Left colon (tissue), 2 donors: ENCODE measurements at regions not wholly inside any gene's neighbourhood (a gene's known extent, or its start where the extent isn't known, plus 50 kb on each side); places are given as distances from the start of the nearest gene placed in this dataset.
"Not testable (repeated sequence)": the region's sequence is repeated elsewhere in the genome, so short reads cannot be mapped to it uniquely, and the experiment has no call there.

Source experiments
- ATAC-seq: fragments of 200-7000 bp; cut with Tn5 transposase; one replicate; pipeline ENCODE4 v1.9.1; 2020; ENCODE audit warnings: mild to moderate bottlenecking, moderate library complexity
- DNase-seq, 2 donors: peaks; one replicate each; pipeline ENCODE4 v3.0.0-alpha.2; 2020
- intact Hi-C, 2 donors: fragments of 100-400 bp; cut with DNase I in 1 of 2; cut with micrococcal nuclease in 1 of 2; formaldehyde crosslinking; loops; one replicate each; pipeline versions ENCODE4 v1.11.2 to v1.14.0; 2022; cut with DNase I, micrococcal nuclease
- donor health status: DM: no; HTN: no; CAD: no.
- donor health status: DM: yes; HTN: yes; CAD: no.

GRCh38 chr7:15073301-15073700 lies 170.8 kb upstream of the DGKB start:
- no peak for DNase-seq
- intact Hi-C loops, result no loop called here
- no peak for ATAC-seq

GRCh38 chr7:15068324-15068723 lies 165.8 kb upstream of the DGKB start:
- no peak for ATAC-seq
- DNase-seq, result no peak
- intact Hi-C loops, result no loop called here

GRCh38 chr7:15057272-15057671 lies 154.7 kb upstream of the DGKB start:
- no peak for DNase-seq
- intact Hi-C loops, result no loop called here
- ATAC-seq, result no peak

GRCh38 chr7:15054304-15054703 lies 151.8 kb upstream of the DGKB start:
- intact Hi-C loops, ATAC-seq, DNase-seq: not testable (repeated sequence)

GRCh38 chr7:15049157-15049556 lies 146.6 kb upstream of the DGKB start:
- ATAC-seq, result no peak
- no peak for DNase-seq
- intact Hi-C loops, result no loop called here

GRCh38 chr7:15046861-15047260 lies 144.3 kb upstream of the DGKB start:
- intact Hi-C loops, result no loop called here
- ATAC-seq (no peak), DNase-seq (no peak)

- intact Hi-C loops, result no loop called here
These were observed 141.4 kb upstream of the DGKB start for GRCh38 chr7:15043931-15044330.

GRCh38 chr7:15042285-15043065 lies 139.9 kb upstream of the DGKB start:
- DNase-seq (no peak), ATAC-seq (no peak)
- intact Hi-C loops, result no loop called here

More at GRCh38 chr7:15043931-15044330, 141.4 kb upstream of the DGKB start:
- ATAC-seq (no peak), DNase-seq (no peak)

- no peak for ATAC-seq
- no peak for DNase-seq
- intact Hi-C loops, result no loop called here
These were observed 138.7 kb upstream of the DGKB start for GRCh38 chr7:15041226-15041625.

- DNase-seq (no peak), ATAC-seq (no peak)
- intact Hi-C loops, result no loop called here
These were observed 133.3 kb upstream of the DGKB start for GRCh38 chr7:15035814-15036213.

GRCh38 chr7:15033039-15033438 lies 130.5 kb upstream of the DGKB start:
- intact Hi-C loops, result no loop called here
- DNase-seq (no peak), ATAC-seq (no peak)

- intact Hi-C loops, result loop anchor here in 1 of 2 donors (5.0 kb wide), 1 partner anchor 302 kb away; no protein-coding TSS in a partner anchor
- ATAC-seq (no peak), DNase-seq (no peak)
These were observed 116.4 kb upstream of the DGKB start for GRCh38 chr7:15018981-15019380.

- intact Hi-C loops, result loop anchor here in 1 of 2 donors (5.0 kb wide), 1 partner anchor 299 kb away; no protein-coding TSS in a partner anchor
These were observed 114.2 kb upstream of the DGKB start for GRCh38 chr7:15016766-15017165.

GRCh38 chr7:15016315-15016667 lies 113.7 kb upstream of the DGKB start:
- intact Hi-C loops, result loop anchor here in 1 of 2 donors (5.0 kb wide), 1 partner anchor 299 kb away; no protein-coding TSS in a partner anchor
- DNase-seq (no peak), ATAC-seq (no peak)

More at GRCh38 chr7:15016766-15017165, 114.2 kb upstream of the DGKB start:
- ATAC-seq, result peak; percentile 74
- no peak for DNase-seq

- DNase-seq (peak in 1 of 2 donors; percentile 7), ATAC-seq (peak; percentile 94)
- intact Hi-C loops, result loop anchor here in 1 of 2 donors (5.0 kb wide), 1 partner anchor 298 kb away; no protein-coding TSS in a partner anchor
These were observed 113.2 kb upstream of the DGKB start for GRCh38 chr7:15015545-15016314.

GRCh38 chr7:15012135-15012534 lies 109.6 kb upstream of the DGKB start:
- DNase-seq (no peak), ATAC-seq (no peak)
- intact Hi-C loops, result no loop called here

- ATAC-seq, result no peak
- intact Hi-C loops, result no loop called here
- DNase-seq, result no peak
These were observed 108.7 kb upstream of the DGKB start for GRCh38 chr7:15011289-15011688.

- intact Hi-C loops, result no loop called here
- no peak for ATAC-seq
- DNase-seq, result no peak
These were observed 105.0 kb upstream of the DGKB start for GRCh38 chr7:15007507-15007906.

- intact Hi-C loops, result no loop called here
- ATAC-seq, result no peak
These were observed 103.1 kb upstream of the DGKB start for GRCh38 chr7:15005672-15006071.

GRCh38 chr7:15000157-15000556 lies 97.6 kb upstream of the DGKB start:
- intact Hi-C loops, result no loop called here
- DNase-seq (no peak), ATAC-seq (no peak)

More at GRCh38 chr7:15005672-15006071, 103.1 kb upstream of the DGKB start:
- DNase-seq, result no peak
